ENCODE measurements at regions not wholly inside any gene's neighbourhood (a gene's known extent, or its start where the extent isn't known, plus 50 kb on each side); places are given as distances from the start of the nearest gene placed in this dataset.
"Not testable (repeated sequence)": the region's sequence is repeated elsewhere in the genome, so short reads cannot be mapped to it uniquely, and the experiment has no call there.

DNA sequence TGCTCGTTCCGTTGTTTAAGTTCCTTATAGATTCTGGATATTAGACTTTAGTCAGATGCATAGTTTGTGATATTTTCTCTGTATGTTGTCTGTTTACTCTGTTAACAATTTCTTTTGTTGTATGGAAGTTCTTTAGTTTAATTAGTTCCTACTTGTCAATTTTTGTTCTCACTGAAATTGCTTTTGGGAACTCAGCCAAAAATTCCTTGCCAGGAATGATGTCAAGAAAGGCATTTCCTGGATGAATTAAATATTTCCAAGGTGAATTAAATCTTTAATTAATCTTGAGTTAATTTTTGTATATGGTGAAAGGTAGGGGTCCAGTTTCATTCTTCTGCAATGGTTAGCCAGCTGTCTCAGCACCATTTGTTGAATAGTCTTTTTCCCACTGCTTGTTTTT is 406.2 kb upstream of the NOX3 start:
- no peak for DNase-seq (ENCODE audit: low spot score)
- intact Hi-C loops (cut with micrococcal nuclease; ENCODE audit: unreplicated experiment): no loop called here
- no peak overlapping the region for H3K27ac ChIP-seq (ENCODE audit: low read depth, low read length, poor library complexity, severe bottlenecking)
- H3K4me2 ChIP-seq (ENCODE audit: low read length): no peak overlapping the region
- H3K9me2 ChIP-seq (ENCODE audit: insufficient read depth, low read length): no peaks in the 10 kb centered on the region
- no peaks in the 10 kb centered on the region for H3K79me2 ChIP-seq (ENCODE audit: insufficient read depth, low read depth, low read length)
- H2AFZ ChIP-seq (ENCODE audit: low read length): no peak overlapping the region
- ChIA-PET POLR2A (no interaction called here), CTCF (ENCODE audit: unreplicated experiment) (no interaction called here)
- H3K4me3 ChIP-seq (ENCODE audit: low read depth, low read length, poor library complexity, severe bottlenecking): no peak overlapping the region
- H3K4me1 ChIP-seq (ENCODE audit: insufficient read depth, low read length, poor library complexity, severe bottlenecking): no peaks in the 10 kb centered on the region
- no peaks in the 10 kb centered on the region for H3K36me3 ChIP-seq (ENCODE audit: insufficient read depth, low read length)
- 0 out of 2 replicates have a peak, but pooled peaks cover 5% of the 10 kb centered on the region for H3K9me3 ChIP-seq (ENCODE audit: low read length)
- no peak for TF ChIP-seq EZH2phosphoT487 (IDR thresholded peaks at IDR 0.05; ENCODE audit: borderline replicate concordance, low read depth, low read length)
- no TSS peak for BruUV-seq (replicated peaks)
- H4K20me1 ChIP-seq (ENCODE audit: insufficient read depth, low read length): no peaks in the 10 kb centered on the region

DNA sequence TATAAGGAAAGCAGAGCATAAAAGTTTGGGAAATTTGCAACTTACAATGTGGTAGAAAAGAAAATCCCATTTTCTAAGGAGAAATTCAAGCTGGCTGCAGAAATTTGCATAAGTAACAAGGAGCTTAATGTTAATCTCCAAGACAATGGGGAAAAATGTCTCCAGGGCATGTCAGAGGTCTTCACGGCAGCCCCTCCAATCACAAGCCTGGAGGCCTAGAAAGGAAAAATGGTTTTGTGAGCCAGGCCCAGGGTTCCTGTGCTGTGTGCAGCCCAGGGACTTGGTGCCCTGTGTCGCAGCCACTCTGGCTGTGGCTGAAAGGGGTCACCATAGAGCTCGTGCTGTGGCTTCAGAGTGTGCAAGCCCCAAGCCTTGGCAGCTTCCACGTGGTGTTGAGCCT is 403.3 kb upstream of the NOX3 start:
- BruUV-seq (replicated peaks); intact Hi-C loops (cut with micrococcal nuclease; ENCODE audit: unreplicated experiment); DNase-seq (ENCODE audit: low spot score); POLR2A ChIA-PET; H2AFZ ChIP-seq (ENCODE audit: low read length); H3K9me3 ChIP-seq (ENCODE audit: low read length); H3K9me2 ChIP-seq (ENCODE audit: insufficient read depth, low read length); H3K36me3 ChIP-seq (ENCODE audit: insufficient read depth, low read length); H3K4me2 ChIP-seq (ENCODE audit: low read length); H3K27ac ChIP-seq (ENCODE audit: low read depth, low read length, poor library complexity, severe bottlenecking); H3K4me3 ChIP-seq (ENCODE audit: low read depth, low read length, poor library complexity, severe bottlenecking); CTCF ChIA-PET (ENCODE audit: unreplicated experiment); H4K20me1 ChIP-seq (ENCODE audit: insufficient read depth, low read length); H3K79me2 ChIP-seq (ENCODE audit: insufficient read depth, low read depth, low read length): not testable (repeated sequence)
- peaks cover 22% of the 10 kb centered on the region for H3K4me1 ChIP-seq (ENCODE audit: insufficient read depth, low read length, poor library complexity, severe bottlenecking)

DNA sequence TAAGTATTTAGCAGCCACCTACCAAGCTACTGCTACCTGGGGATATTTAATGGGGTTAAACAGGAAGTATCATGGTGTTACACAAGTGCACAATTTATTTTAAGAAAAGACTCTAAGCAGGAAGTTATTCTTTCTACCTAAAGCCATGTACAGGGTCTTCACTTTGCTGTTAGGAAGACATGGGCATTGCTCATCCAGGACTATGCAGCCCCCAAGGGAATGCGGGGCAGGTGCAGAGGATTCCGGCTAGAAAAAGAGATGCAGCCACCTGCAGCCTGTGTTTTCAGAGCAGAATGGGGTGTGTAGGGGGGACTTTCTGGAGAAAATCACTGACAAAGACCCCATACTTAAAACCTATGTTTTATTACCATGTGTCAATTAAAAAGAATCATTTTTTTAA is 399.1 kb upstream of the NOX3 start:
- ChIA-PET CTCF (ENCODE audit: unreplicated experiment) (no interaction called here), POLR2A (no interaction called here)
- BruUV-seq (replicated peaks): no TSS peak
- no peak for TF ChIP-seq EZH2phosphoT487 (IDR thresholded peaks at IDR 0.05; ENCODE audit: borderline replicate concordance, low read depth, low read length)
- TF ChIP-seq, protein P1, sequence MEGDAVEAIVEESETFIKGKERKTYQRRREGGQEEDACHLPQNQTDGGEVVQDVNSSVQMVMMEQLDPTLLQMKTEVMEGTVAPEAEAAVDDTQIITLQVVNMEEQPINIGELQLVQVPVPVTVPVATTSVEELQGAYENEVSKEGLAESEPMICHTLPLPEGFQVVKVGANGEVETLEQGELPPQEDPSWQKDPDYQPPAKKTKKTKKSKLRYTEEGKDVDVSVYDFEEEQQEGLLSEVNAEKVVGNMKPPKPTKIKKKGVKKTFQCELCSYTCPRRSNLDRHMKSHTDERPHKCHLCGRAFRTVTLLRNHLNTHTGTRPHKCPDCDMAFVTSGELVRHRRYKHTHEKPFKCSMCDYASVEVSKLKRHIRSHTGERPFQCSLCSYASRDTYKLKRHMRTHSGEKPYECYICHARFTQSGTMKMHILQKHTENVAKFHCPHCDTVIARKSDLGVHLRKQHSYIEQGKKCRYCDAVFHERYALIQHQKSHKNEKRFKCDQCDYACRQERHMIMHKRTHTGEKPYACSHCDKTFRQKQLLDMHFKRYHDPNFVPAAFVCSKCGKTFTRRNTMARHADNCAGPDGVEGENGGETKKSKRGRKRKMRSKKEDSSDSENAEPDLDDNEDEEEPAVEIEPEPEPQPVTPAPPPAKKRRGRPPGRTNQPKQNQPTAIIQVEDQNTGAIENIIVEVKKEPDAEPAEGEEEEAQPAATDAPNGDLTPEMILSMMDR (conservative IDR thresholded peaks at IDR 0.05; ENCODE audit: low read length): no peak
- Histone ChIP-seq H3K9me2 (ENCODE audit: insufficient read depth, low read length) (no peaks in the 10 kb centered on the region), H3K36me3 (ENCODE audit: insufficient read depth, low read length) (no peaks in the 10 kb centered on the region), H3K9me3 (ENCODE audit: low read length) (no peaks in the 10 kb centered on the region), H2AFZ (ENCODE audit: low read length) (peak overlapping the region; percentile 76), H3K4me3 (ENCODE audit: low read depth, low read length, poor library complexity, severe bottlenecking) (peak overlapping the region; percentile 18), H3K79me2 (ENCODE audit: insufficient read depth, low read depth, low read length) (no peaks in the 10 kb centered on the region), H3K4me1 (ENCODE audit: insufficient read depth, low read length, poor library complexity, severe bottlenecking) (peaks cover 23% of the 10 kb centered on the region), H3K27ac (ENCODE audit: low read depth, low read length, poor library complexity, severe bottlenecking) (peak overlapping the region; percentile 56), H3K4me2 (ENCODE audit: low read length) (peak overlapping the region; percentile 57), H4K20me1 (ENCODE audit: insufficient read depth, low read length) (no peaks in the 10 kb centered on the region)
- DNase-seq (ENCODE audit: low spot score): peak; percentile 73
- intact Hi-C loops (cut with micrococcal nuclease; ENCODE audit: unreplicated experiment): no loop called here

DNA sequence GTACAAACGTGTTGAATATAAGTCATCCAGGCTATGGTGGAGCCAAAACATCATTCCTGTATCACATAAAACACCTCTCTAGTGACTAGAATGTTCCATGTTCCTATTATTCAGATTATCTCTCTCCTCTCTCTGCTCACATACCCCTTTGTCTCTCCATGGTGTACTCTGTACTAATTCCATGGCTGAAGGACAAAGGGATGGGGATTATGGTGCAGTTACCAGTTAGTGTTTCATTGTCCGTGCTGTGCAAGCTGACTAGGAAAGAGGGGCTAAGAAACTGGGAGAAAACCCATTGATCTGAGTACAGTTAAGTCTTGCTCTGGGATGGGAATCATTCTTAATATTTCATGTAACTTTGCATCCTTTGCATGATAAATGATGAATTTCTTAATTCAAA is 397.4 kb upstream of the NOX3 start:
- H3K79me2 ChIP-seq (ENCODE audit: insufficient read depth, low read depth, low read length): no peaks in the 10 kb centered on the region
- no peak overlapping the region for H3K27ac ChIP-seq (ENCODE audit: low read depth, low read length, poor library complexity, severe bottlenecking)
- TF ChIP-seq, protein P1 (conservative IDR thresholded peaks at IDR 0.05; ENCODE audit: low read length): no peak
- no peak for TF ChIP-seq EZH2phosphoT487 (IDR thresholded peaks at IDR 0.05; ENCODE audit: borderline replicate concordance, low read depth, low read length)
- ChIA-PET CTCF (ENCODE audit: unreplicated experiment) (no interaction called here), POLR2A (interaction anchor here (0.7 kb wide), 1 partner anchor 330 kb away, joined by 3 read pairs; no protein-coding TSS in a partner anchor)
- no peak overlapping the region for H2AFZ ChIP-seq (ENCODE audit: low read length)
- H3K9me2 ChIP-seq (ENCODE audit: insufficient read depth, low read length): no peaks in the 10 kb centered on the region
- no peaks in the 10 kb centered on the region for H3K9me3 ChIP-seq (ENCODE audit: low read length)
- intact Hi-C loops (cut with micrococcal nuclease; ENCODE audit: unreplicated experiment): no loop called here
- H3K36me3 ChIP-seq (ENCODE audit: insufficient read depth, low read length): no peaks in the 10 kb centered on the region
- peaks cover 23% of the 10 kb centered on the region for H3K4me1 ChIP-seq (ENCODE audit: insufficient read depth, low read length, poor library complexity, severe bottlenecking)
- no peaks in the 10 kb centered on the region for H4K20me1 ChIP-seq (ENCODE audit: insufficient read depth, low read length)
- no peak overlapping the region for H3K4me3 ChIP-seq (ENCODE audit: low read depth, low read length, poor library complexity, severe bottlenecking)
- no TSS peak for BruUV-seq (replicated peaks)
- no peak overlapping the region for H3K4me2 ChIP-seq (ENCODE audit: low read length)
- DNase-seq (ENCODE audit: low spot score): no peak

Measured in OCI-LY7 (cell line).